H1 (cell line): ENCODE measurements at regions not wholly inside any gene's neighbourhood (a gene's known extent, or its start where the extent isn't known, plus 50 kb on each side); places are given as distances from the start of the nearest gene placed in this dataset.

Experiments
- CTBP2 ChIP-seq: IDR thresholded peaks from 2 replicates; pipeline ENCODE4 v1.7.0; 2011; ENCODE audit warnings: borderline replicate concordance, mild to moderate bottlenecking, moderate library complexity, mixed read lengths, low read length; ENCODE audit not compliant: insufficient read depth, insufficient read length
- KDM4A ChIP-seq: IDR thresholded peaks from one replicate; pipeline ENCODE4 v1.7.1; 2012; ENCODE audit warnings: low read depth, mild to moderate bottlenecking, moderate library complexity, low read length, inconsistent platforms; ENCODE audit not compliant: severe bottlenecking

GRCh38 chr2:239520811-239521517 lies 120.1 kb upstream of the HDAC4 start (continued):
- no peak for TF ChIP-seq CTBP2
- TF ChIP-seq KDM4A, result no peak
